HG02678 (cell line): ENCODE measurements at regions not wholly inside any gene's neighbourhood (a gene's known extent, or its start where the extent isn't known, plus 50 kb on each side); places are given as distances from the start of the nearest gene placed in this dataset.

Experiments
- ATAC-seq: cut with Tn5 transposase; IDR thresholded peaks from one replicate; pipeline ENCODE4 v1.9.1; 2021; ENCODE audit warnings: mild to moderate bottlenecking, moderate library complexity; ENCODE audit not compliant: unreplicated experiment

DNA sequence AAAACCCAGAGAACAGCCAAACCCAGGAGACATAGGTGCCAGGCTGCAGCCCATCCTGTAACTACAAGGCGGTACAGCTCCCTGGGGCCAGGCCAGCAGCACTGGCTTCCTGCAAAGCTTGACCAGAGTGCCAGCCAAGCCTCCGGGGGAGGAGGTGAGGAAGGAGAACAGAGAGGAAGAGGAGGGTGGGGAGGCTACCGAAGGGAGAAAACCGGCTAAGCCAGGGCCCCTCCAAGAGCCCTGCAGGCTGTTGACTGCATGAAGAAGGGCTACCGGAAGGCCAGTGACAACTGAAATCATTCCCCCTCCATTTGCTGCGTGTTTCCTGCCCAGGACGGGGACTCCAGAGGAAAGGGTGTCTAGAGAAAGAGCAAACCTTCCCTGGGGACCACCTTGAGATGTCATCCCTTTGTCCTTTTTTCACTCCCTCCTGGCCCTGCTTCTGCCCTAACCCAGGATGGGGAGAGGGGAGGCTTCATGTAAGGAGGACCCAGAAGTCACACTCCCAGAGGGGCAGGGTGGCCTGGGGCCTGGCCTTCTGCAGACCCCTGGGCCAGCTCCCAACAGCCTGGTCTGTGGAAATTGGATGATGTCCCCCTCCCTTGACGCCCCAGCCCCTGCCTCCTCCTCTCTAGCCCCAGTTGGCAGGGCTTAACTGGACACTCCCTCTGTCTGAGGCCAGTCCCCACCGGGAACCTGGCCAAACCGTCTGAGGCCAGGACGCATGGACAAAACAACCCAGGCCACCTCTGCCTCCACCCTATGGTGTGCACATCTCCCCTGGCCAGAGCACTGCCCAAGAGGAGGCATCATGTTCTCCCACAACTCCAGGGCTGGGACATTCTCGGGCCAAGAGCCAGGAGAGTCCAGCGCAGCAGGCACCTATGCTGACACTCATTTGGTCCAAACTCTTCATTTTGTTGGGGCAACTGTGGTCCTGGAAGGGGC is 207.8 kb downstream of the CYP26B1 start:
- no peak for ATAC-seq

DNA sequence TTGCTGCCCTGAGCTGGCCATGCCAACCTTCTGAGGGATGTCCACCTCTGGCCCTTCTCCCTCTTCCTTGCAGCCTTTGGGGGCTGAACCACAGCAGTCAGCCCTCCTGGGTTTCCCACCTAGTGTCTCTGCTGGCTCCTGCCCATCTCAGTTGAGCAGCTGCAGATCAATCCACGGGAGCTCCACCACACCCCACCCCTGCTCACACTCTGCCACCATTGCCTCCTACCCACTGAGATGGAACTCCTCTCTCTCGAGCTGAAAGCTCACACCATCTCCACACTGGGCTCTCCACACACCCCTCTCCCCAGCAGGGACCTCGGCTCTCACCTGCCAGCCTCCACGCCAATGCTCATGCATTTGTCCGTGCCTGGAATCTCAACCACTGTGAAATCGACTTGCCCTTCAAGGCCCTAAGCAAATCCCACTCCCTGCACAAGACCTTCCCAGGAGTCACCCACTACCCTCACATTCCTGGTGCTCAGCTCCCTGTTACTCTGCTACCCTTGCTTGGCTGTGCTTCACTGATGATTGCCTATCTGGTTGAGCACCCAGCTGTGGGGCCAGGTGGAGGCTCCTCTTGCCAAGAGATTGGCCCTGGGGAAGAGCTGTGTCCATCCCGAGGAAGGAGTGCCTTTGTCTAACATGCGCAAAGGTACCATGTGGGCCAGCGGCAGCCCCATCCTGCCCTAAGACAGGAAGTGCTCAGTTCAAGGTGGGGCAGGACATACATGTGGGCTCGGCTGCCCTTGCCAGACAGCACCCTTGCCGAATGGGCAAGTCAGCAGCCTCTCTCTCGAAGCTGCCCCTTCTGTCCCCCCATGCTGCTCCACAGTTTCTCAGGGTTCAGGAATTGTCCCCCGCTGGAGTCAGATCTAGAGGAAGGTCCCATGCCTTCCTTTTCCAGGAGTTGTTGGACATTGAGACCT is 208.7 kb downstream of the CYP26B1 start:
- ATAC-seq, result no peak

DNA sequence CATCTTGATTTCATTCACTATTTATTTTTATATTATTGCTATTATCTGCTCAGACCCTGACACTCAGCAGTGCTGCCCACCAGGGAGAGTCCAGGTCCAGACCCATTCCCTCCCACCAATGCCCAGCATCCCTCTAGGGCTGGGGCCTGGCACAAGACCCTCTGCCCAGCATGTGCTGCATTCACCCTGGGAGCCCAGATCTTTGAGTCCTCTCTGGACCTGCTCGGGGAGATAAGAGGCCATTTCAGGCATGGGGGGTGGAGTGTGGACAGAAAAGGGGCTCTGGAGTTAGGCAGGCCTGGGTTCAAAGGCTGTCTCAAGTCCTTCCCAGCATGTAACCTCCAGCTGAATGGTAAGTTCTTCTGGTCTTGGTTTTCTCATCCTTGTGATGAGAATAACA is 209.6 kb downstream of the CYP26B1 start:
- ATAC-seq, result no peak

- ATAC-seq, result no peak
These were observed 210.3 kb downstream of the CYP26B1 start for GRCh38 chr2:71937396-71937795.

GRCh38 chr2:71936076-71937030 is 211.3 kb downstream of the CYP26B1 start:
- no peak for ATAC-seq

- ATAC-seq, result no peak
These were observed 212.3 kb downstream of the CYP26B1 start for GRCh38 chr2:71935262-71935848.

DNA sequence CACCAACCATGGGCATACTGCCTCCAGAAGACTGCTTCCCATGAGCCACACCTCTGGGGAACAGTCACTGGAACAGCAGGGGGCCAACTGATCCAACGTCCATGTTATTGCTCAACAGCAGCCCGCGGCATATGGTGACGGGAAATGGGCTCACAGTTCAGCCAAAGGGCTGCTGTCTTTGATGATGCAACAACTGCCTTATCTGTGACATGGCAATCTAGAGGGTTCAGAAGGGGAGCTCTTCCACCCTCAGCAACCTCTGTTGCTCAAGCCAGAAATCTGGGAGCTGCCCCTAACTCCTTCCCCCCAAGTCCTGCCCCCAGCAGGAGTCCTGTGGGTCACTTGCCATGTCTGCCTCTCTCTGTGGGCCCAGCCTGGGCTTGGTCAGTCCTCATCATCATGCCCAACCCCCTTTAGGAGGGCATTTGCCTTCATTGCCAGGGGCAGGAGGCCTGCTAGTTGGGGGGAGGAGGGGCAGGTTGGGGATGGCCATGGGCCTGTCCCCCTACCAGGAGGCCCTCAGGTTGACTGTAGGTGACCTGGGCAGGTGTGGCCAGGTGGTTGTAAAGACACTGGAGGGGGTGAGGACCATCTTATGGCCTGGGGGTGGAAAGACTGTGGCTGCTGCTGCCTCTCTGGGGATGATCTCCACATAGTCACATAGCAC is 212.9 kb downstream of the CYP26B1 start:
- no peak for ATAC-seq

DNA sequence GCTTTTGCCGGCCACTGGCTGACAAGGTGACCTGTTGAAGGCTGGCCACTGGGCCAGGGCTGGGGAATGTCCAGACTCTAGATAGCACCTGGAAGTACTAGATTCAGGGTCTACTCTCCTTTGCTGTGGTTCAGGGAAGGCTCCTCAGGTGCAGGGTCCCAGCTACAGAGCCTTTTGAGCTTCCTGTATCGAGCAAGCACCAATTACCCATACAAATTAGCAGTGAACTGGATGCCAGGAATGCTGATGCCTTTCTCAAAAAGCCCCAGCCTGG is 213.4 kb downstream of the CYP26B1 start:
- no peak for ATAC-seq

GRCh38 chr2:71933467-71934319 is 214.0 kb downstream of the CYP26B1 start:
- ATAC-seq, result no peak

DNA sequence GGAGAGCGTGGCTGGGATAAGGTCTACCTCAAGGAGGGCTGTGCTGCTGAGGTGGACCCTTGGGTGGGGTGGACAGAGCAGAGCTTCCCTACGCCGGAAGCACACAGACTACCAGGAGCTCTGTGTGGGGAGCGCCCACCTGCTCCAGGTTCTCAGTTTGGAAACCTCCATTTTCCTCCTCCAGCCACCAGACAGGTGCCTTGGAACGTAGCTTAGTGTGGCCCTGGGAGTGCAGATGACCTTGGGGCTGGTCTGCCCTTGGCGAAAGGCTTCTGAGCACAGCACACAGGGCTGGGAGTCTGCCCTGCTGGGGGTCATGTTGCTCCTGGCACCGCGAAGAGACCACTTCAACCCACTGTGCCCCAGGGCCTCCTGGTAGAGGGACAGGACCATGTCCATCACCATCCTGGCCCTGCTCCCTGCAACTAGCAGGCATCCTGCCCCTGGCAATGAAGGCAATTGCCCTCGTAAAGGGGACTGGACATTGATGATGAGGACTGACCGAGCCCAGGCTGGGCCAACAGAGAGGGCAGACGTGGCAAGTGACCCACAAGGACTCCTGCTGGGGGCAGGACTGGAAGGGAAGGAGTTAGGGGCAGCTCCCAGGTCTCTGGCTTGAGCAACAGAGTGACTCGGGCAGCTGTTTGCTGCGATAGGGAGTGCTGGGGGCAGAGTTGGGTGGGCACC is 214.7 kb downstream of the CYP26B1 start:
- no peak for ATAC-seq

DNA sequence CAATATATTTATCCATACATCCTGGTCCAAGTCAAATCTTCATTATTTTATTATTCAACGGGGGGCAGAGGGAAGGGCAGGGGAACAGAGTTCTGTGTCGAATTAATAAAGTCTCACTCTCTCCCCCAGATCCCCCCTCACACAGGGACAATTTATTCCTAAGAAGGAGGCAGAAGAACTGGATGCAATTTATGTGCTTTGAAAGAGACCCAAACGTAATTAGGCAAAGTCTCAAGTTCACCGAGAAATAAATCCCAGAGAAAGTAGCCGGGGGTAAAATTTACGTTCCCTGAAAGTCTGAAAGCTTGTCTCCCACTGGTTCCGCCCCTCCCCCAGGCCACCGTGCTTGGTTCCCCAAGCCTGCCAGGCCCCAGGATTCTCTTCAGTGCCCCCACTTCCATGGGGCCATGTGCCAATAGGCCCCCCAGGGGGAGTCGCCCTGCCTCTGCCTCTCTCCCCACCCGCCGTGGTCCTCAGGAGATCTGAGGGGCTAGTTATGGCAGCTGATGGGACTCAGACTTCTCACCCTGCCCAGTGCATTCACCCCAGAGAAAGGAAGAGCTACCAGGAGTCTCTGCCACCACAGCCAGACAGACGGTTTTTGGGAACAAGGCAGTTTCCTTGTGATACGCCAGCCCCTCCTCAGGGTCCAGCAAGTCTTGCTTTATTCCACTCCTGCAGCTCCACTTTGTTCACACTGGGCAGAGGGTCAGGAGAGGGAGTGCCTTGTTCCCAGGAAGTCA is 215.5 kb downstream of the CYP26B1 start:
- no peak for ATAC-seq

GRCh38 chr2:71930049-71930681 is 217.5 kb downstream of the CYP26B1 start:
- ATAC-seq, result no peak

DNA sequence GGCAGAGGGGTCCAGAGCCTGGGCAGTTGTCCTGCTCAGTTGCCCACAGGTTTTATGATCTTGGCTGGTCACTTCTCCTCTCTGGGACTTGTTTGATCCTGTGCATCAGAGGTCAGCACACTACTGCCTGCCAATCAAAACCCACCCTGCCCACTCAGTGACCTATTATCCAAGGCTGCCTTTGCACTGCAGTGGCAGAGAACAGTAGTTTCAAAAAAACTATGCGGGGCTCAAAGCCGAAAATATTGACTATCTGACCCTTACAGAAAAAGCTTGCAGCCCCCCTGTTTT is 218.2 kb downstream of the CYP26B1 start:
- ATAC-seq, result no peak

DNA sequence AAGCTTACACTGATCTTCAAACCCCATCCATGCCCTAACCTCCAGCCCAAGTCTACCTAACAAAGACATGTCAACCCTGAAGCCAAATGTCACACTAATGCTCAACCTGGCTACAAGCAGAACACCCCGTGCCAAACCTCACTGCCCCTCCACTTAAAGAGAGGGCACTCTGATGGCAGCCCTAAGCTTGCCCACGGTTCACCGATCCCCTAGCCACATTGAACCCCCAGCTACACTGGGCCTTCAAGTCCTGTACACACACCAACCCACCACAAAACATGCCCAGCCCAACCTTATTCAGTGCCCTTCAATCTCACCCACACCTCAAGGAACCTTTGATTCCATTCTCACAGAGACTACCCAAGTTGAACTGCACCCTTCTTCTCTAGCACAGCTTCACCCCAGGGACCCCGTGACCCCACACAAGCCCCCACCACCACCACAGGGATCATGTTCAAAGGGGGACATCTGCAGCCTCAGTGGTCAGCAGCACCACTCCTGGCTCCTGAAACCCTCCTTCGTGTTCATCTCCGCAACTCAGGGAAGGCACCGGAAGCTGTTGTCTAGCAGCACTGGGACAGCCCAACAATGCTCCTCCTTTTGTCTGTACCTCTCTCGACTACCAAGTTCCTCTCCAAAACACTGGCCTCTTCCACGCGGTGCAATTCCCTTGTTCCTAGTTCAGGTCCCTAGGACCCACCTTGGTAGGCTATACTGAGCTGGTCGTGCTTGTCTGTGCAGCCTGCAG is 218.8 kb downstream of the CYP26B1 start:
- no peak for ATAC-seq

DNA sequence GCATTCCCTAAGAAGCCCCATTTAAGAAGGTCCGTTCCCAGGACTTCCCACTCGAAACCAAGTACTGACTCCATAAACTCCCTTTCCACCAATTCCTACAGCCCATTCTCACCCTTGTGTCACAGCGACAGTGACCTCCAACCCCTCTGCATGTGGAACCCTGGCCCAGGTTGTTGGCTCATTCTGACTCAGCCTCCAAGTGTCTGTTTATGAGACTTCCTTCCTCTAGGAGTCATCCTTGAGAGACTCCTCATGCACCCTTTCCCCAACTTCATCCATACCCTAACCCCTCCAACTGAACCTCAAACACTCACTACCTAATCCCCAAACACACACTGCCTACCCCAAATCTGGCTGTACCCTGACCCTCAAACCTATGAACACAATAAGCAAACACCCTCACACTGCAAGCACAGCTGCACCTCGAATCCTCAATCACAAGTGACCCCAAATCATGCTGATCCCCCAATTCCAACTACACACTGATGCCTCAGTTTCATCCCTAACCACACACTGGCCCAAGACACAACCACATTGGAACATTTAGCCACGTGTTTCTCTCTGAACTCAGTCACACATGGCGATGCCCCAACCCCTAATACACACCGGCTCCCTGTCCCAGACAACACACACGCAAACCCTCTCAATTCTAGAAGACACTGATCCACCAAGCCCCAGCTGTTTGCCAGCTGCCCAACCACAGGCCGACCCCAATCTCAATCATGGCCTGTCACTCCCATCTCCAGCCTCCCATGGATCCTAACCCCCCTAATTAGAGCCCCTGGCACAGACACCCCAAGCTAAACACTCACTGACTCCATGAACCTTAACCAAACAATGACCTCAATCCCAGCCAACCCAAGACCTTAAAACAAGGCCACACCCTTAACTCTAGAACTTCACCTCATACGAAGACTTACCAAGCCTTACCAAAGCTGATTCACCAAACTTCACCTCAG is 219.6 kb downstream of the CYP26B1 start:
- no peak for ATAC-seq
